A204.1 (cell line): ENCODE measurements at regions not wholly inside any gene's neighbourhood (a gene's known extent, or its start where the extent isn't known, plus 50 kb on each side); places are given as distances from the start of the nearest gene placed in this dataset.
"Not testable (repeated sequence)": the region's sequence is repeated elsewhere in the genome, so short reads cannot be mapped to it uniquely, and the experiment has no call there.

Experiments
- FAIRE-seq: peaks from 2 replicates; lab custom pipeline; 2012; peaks lifted over from hg19 to GRCh38; lab: Jason Lieb, UNC

DNA sequence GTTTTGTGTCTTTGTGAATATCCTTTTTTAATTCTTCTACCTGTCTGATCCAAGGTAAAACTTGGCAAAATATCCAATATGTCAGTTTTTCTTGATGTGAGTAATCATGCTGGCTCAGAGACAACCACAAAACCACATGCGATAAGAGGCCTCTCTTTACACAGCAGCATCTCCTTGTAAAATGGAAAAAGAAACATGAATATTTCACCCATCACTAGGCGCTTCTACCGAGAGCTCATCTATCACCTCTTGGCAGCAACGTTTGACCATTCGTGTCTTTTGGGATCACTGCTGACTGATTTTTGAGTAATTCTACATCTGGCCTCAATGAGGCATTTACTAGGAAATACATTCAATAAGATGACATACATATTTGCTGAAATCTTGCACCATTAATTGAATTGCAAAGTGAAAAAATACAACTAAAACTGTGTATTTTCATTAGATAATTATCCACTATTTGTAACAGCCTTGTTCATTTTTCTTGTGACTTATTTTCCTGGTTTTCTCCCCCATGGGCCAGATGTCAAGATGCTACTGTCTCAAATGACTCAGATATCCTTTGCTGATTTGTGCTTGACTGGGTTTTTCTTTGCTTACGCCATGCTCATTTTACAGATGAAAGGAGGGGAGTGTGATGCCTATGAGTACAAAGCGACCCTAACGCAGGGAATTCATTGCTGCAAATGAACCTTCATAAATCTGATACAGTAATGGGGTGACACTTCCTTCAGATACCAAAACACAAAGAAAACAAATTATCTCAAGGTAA, 467.5 kb downstream of the FBXO15 start:
- FAIRE-seq = no peak

- FAIRE-seq = no peak
These were observed 470.2 kb downstream of the FBXO15 start for GRCh38 chr18:73677450-73677849.

- no peak for FAIRE-seq
These were observed 473.3 kb downstream of the FBXO15 start for GRCh38 chr18:73674125-73674865.

DNA sequence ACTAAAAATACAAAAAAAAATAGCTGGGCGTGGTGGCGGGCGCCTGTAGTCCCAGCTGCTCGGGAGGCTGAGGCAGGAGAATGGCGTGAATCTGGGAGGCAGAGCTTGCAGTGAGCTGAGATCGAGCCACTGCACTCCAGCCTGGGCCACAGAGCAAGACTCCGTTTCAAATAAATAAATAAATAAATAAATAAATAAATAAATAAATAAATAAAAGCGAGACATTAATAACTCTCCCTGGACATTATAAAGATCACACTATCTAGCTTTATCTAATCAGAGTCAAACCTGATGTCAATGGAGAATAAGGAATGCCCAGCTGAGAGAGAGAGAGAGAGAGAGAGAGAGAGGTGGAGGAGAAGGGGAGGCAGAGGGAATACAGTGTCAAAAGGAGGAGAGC, 476.2 kb downstream of the FBXO15 start:
- FAIRE-seq = not testable (repeated sequence)

DNA sequence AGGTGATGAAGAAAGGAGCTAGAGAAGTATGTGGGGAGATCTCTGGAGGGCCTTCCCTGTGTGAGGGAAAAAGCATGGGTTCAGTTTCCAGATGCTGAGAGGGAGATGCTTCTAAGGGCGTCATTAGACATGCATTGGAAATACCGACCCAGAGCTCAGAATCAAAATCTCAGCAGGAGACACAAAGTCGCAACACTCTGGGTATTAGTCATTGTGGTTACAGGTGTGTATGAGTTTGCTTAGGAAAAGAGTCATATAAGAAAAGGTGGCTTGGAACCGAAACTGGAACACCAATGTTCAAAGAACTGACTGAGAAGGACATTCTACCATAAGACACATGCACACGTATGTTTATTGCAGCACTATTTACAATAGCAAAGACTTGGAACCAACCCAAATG, 477.1 kb downstream of the FBXO15 start:
- no peak for FAIRE-seq

DNA sequence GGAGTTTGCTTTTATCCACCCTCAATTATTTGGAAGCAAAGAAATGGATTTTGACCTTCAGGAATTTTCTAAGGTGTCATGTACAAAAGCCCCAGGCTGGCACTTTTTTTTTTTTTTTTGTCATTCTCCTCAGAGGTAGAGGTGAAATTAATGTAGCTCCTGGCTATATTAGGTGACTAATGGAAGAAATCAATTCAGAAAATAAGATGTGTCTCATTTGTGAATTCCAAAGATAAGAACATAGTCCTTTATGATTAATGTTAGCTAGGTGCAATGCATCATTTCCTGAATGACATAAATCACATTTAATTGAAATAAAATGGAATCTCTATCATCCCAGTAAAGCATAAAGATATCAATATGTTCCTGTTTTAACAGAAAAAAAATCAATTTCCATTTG, 477.6 kb downstream of the FBXO15 start:
- FAIRE-seq = no peak

DNA sequence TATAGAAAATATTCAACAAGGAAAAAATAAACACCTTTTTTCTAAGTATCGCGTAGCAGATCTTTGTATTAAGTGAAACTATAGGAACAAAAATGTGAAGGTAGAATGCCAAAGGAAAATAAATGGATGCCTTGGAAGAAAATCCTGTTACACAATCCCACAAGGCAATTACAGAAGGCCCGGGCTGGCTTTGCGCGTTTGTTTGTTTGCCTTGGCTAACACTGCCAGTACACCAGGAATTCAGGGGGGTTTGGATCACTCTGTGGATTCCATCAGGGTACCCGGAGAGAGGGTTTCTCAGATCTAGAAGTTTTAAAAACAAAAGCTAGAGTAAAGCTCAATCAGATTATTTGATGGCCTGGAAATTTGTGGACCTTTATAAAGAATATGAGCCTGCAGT, 478.3 kb downstream of the FBXO15 start:
- no peak for FAIRE-seq

GRCh38 chr18:73668051-73668450, 479.6 kb downstream of the FBXO15 start:
- FAIRE-seq = no peak

DNA sequence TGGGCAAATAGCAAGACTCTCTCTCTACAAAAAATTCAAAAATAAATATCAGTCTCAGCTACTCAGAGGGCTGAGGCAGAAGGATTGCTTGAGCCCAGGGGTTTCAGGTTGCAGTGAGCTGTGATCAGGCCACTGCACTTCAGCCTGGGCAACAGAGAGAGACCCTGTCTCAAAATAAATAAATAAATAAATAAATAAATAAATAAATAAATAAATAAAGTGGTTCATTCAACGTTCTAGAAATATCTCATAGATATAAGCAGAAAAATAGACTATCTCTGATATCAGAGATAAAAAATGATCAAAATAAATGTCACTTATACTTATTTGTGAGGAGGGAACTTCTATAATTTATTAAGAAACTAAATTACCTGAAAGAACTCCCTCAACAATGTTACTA, 480.9 kb downstream of the FBXO15 start:
- no peak for FAIRE-seq

GRCh38 chr18:73664896-73665295, 482.7 kb downstream of the FBXO15 start:
- no peak for FAIRE-seq

- no peak for FAIRE-seq
These were observed 484.1 kb downstream of the FBXO15 start for GRCh38 chr18:73663581-73663980.

DNA sequence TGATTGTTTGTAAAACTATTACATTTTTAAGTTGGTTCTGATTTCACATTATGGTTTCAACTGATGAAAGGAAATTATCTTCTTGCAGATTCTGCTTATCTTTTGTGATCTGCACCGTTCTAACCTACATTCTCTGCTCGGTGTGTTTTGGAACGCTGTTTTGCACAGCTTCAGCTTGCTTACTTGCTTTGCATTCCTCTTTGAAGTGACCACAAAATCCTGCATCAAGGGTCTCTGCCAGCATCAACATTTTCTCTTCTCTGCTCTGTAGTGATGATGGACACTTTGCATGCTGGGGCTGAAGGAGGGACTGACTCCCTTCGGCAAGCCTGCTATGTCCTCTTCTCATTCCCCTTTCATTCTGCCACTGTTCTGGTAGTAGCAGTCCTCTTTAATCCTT, 485.2 kb downstream of the FBXO15 start:
- no peak for FAIRE-seq

DNA sequence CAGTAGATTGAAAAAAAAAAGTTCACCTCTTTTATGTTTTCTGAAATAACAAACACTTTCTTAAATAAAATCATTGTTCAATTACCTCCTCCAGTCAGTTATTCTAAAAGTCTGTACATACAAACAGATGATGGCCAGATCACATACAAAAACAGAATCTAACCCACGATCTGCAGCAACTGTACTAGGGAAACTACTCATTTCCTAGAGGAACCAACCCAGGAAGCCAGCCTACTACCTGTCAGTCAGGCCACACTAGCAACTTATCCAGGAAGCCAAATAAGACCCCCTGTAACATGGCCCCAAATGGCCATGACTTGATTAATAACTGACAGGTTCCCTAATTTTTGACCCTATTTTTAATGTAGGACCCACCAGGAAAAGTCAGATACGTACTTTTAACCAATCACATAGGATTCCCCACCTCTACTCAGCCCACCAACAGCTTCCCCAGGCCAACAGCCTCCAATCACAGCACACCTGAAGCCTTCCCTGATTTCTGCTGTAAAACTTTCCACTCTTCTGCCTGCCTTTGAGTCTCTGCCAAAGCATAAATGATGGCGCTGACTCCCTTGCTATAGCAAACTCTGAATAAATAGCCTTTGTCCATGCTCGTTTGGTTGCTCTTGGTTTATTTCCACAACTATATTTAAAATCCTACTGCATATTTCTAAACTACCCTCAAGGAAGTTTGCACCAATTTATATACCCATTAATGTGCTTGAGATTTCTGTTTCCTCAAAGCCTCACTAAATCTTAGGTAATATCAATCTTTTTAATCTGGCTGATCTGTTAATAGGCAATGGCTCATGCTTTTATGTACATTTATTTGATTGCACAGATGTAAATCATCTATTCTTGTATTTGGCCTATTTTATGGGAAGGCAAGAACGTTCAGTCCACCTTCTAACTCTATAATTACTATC, 486.4 kb downstream of the FBXO15 start:
- FAIRE-seq = no peak

DNA sequence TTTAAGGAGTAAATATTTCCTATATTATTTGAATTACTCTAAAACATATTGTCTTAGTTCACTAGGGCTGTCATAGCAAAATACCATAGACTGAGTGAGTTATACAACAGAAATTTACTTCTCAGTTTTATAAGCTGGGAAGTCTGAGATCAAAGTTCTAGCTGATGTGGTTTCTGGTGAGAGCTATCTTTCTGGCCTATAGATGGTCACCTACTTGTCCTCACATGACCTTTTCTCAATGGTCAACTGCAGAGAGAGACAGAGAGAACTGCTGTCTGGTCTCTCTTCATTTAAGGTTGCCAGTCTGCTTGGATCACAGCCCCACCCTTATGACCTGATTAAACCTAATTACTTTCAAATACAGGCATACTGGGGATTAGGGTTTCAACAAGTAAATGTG, 490.9 kb downstream of the FBXO15 start:
- no peak for FAIRE-seq

DNA sequence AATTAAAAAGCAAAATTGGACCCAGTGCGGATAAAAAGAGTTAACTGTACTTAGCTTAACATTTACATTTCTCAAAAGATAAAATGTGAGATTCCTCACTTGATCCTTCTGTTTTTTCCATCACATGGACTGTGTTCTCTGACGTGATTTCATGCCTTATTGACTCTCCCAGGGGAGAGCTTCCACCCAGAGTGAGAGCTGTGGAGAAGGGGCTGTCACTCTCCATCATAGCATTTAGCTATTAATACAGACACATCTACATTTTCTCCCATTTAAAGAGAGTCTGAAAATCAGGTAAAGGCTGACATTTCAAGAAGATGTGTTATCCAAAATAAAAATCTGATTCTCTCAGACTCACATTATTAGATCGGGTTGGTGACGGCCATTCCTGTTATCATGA, 493.8 kb downstream of the FBXO15 start:
- no peak for FAIRE-seq

- no peak for FAIRE-seq
These were observed 494.4 kb downstream of the FBXO15 start for GRCh38 chr18:73653251-73653650.

- no peak for FAIRE-seq
These were observed 500.2 kb downstream of the FBXO15 start for GRCh38 chr18:73647391-73647790.

DNA sequence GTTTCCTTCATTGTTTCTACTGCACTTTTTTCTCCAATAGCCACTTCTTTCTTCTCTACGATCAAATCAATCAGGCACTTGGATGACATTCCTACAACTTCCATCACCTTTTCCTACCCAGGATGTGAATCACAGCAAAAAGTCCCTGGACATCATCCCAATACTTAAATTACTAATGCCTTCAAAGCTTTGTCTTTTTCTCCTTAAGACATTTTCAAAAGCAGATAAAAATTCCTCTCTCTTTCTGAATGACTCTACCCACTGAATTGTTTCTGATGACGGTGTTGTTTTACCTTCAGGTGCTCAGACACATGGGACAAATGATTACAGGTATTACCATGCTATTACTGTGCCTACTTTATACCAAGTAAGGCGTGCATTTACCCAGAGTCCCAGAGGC, 500.9 kb downstream of the FBXO15 start:
- no peak for FAIRE-seq

DNA sequence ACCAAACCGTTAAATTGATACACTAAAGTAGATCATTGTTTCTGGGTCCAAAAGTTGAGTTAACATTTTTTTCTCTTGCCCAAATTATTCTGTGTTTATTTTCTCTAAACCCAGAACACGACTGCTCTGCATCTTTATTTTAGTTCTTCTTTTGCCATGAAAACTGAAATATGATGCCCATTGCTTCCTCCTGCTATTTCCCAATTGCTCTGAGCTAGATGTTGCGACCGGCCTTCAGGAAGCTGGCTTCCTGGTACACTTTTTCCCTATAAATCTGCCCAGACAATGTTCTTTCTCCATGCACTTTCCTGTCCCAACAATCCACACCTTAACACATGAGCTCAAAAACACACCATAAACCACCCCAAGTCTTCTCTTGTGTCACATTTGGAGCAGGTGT, 501.4 kb downstream of the FBXO15 start:
- no peak for FAIRE-seq

DNA sequence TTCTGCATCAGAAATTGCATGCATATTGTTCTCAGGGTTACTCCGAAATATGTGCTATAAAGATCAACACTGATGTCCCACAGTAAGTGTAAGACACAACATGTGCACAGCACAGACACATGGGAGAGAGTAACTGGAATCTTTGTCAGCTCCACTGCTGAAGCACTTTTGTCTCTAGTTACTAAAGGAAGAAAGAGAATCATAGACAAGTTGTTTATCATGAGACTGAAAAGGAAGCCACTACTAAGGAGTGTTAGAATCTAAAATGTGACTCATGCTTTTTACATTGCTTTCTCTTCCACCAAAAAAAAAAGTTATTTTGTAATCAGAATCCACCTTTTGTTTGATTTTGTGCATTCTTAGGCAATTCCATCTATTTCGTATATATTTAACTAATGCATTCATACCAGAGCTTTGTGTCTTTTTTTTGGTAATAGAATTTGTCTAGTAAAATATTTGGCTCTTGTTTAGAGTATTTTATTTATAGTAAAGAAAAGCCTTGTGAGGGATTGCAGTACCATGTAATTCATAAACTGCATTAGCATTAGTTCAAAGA, 502.4 kb downstream of the FBXO15 start:
- FAIRE-seq = no peak

DNA sequence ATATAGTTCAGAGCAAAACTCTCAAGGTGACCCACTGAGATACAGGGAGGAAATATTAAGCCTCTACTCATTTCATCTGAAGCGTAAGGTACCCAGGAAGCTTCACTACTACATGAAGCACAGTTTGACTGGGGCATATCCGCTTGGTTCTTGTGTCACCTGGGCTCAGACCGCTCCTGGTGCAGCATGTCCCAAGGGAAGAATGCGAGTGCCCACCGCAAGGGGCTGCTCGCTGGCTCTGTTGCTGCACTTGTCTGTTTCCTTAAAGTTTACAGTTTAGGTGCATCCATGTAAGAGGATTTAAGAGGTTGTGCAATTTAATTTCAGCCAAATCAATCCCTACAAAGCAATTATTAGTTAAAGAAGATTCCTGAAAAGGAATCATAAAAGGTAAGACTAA, 507.8 kb downstream of the FBXO15 start:
- no peak for FAIRE-seq

GRCh38 chr18:73638709-73639108, 508.9 kb downstream of the FBXO15 start:
- FAIRE-seq = no peak

- no peak for FAIRE-seq
These were observed 511.3 kb downstream of the FBXO15 start for GRCh38 chr18:73636355-73636754.
